GM12872 (cell line): ENCODE measurements at regions not wholly inside any gene's neighbourhood (a gene's known extent, or its start where the extent isn't known, plus 50 kb on each side); places are given as distances from the start of the nearest gene placed in this dataset.

ENCODE experiments used
- TF ChIP-seq, protein P1 (sequence below): IDR thresholded peaks from 3 replicates; pipeline ENCODE4 v1.5.1; 2011; ENCODE audit warnings: low read depth, mild to moderate bottlenecking, low read length, moderate library complexity; ENCODE audit not compliant: insufficient read depth

- TF ChIP-seq, protein P1, sequence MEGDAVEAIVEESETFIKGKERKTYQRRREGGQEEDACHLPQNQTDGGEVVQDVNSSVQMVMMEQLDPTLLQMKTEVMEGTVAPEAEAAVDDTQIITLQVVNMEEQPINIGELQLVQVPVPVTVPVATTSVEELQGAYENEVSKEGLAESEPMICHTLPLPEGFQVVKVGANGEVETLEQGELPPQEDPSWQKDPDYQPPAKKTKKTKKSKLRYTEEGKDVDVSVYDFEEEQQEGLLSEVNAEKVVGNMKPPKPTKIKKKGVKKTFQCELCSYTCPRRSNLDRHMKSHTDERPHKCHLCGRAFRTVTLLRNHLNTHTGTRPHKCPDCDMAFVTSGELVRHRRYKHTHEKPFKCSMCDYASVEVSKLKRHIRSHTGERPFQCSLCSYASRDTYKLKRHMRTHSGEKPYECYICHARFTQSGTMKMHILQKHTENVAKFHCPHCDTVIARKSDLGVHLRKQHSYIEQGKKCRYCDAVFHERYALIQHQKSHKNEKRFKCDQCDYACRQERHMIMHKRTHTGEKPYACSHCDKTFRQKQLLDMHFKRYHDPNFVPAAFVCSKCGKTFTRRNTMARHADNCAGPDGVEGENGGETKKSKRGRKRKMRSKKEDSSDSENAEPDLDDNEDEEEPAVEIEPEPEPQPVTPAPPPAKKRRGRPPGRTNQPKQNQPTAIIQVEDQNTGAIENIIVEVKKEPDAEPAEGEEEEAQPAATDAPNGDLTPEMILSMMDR = no peak
Measured at GRCh38 chr1:60681095-60681860, 401.1 kb upstream of the NFIA start.

DNA sequence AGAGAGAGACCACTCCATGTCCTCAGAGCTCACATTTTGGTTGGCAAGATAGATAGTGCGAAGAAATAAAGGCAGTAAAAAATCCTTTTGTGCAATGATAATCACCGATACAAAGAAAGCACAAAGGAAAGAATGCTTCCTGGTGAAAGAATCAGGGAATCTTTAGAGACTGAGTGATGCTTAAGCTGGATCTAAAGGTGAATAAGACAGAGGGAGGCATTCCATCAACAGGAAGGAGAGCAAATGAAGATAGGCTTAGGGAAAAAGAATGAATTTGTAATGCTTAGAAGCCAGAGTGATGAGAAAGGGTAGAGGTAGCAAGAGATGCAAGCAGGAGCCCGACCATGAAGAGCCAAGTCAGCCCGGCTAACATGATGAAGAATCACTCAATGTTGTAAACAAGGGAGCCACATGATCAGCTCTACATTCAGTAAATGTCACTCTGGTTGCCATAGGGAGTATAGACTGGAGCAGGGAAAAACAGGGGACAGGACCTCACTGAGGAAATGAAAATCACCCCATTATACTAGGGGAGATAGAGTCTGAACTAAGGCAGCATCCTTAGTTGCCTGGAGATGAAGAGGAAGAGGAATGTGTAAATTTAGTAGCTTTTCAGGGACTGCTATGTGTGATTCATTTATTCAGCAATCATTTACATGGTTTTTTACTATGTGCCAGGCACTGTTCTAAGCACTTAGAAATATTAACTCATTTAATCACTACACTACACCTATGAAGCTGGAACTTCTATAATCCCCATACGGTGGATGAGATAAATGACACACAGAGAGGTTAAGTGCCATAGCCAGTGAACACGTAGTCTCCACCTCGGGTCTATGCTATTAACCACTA, 402.6 kb upstream of the NFIA start:
- TF ChIP-seq, protein P1 = no peak

DNA sequence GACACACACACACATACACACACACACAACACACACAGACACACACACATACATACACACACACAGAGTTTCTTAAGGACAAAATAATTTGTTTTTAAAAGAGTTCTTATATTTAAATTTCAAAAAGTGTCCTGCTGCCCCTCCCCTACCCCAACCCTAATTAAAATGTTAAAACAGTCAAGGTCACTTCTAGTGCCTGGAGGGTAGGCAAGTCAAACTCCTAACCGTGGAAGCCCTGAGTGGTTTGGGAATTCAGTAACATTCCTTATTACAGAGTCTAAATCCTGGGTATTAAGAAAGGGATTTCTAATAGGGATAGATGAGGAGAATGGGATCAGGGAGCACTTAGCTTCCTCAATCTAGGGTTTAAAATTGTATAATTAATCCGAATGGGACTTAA, 403.6 kb upstream of the NFIA start:
- TF ChIP-seq, protein P1 = no peak

GRCh38 chr1:60678391-60678790, 404.0 kb upstream of the NFIA start:
- TF ChIP-seq, protein P1 = no peak

- TF ChIP-seq, protein P1 = no peak
Measured at GRCh38 chr1:60672449-60672848, 409.9 kb upstream of the NFIA start.

GRCh38 chr1:60670302-60670701, 412.1 kb upstream of the NFIA start:
- TF ChIP-seq, protein P1 = no peak

GRCh38 chr1:60668585-60668984, 413.8 kb upstream of the NFIA start:
- TF ChIP-seq, protein P1 = no peak
